ENCODE measurements at regions not wholly inside any gene's neighbourhood (a gene's known extent, or its start where the extent isn't known, plus 50 kb on each side); places are given as distances from the start of the nearest gene placed in this dataset.

GRCh38 chr18:55925772-55926171, 337.8 kb upstream of the TCF4 start:
- TF ChIP-seq TAF1 (IDR thresholded peaks at IDR 0.05; ENCODE audit: borderline replicate concordance, low read depth, low read length): no peak
- no peak for TF ChIP-seq POLR2A (IDR thresholded peaks at IDR 0.05; ENCODE audit: low read depth, low read length)

All from GM12892 (cell line).